Bronchial epithelial cell (primary cell): ENCODE measurements at regions not wholly inside any gene's neighbourhood (a gene's known extent, or its start where the extent isn't known, plus 50 kb on each side); places are given as distances from the start of the nearest gene placed in this dataset.

Source experiments
- DNase-seq: peaks from one replicate; pipeline ENCODE4 v3.0.0-alpha.2; 2010; ENCODE audit warnings: low read depth
- FAIRE-seq: peaks from 2 replicates; lab custom pipeline; 2011; peaks lifted over from hg19 to GRCh38; lab: Jason Lieb, UNC
- H3K27me3 ChIP-seq: 2 replicates; pipeline ENCODE4 v1.5.1; 2011; ENCODE audit warnings: low read length; ENCODE audit not compliant: control insufficient read depth, insufficient read depth
- H3K36me3 ChIP-seq: 2 replicates; pipeline ENCODE4 v1.5.1; 2011; ENCODE audit warnings: low read length; ENCODE audit not compliant: control insufficient read depth, insufficient read depth
- H3K4me3 ChIP-seq: 2 replicates; pipeline ENCODE4 v1.5.1; 2011; ENCODE audit warnings: mild to moderate bottlenecking, low read depth, low read length, control low read depth
- TF ChIP-seq, protein P1 (sequence below): IDR thresholded peaks from 2 replicates; pipeline ENCODE4 v1.5.1; 2011; ENCODE audit warnings: mild to moderate bottlenecking, moderate library complexity, low read length, control low read depth, inconsistent platforms; ENCODE audit not compliant: insufficient read depth, severe bottlenecking

DNA sequence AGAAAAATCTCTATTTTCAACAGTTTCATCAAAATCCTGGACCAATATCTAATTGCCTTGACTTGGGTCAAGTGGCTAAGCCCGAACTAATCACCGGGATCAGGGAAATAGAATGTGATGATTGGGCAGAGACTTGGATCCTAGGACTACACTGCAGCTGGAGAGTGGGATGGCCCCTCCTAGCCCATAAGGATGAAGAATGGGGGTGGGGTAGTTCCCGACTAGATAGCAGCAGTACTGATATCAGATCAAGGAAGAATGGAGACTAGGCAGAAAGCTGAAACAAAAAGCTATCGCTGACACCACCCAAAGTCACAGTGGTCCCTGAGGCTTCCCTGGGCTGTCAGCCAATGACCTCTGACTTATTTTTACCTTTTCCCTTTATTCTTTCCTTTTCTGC is 160.4 kb upstream of the PHYHIPL start:
- TF ChIP-seq, protein P1, sequence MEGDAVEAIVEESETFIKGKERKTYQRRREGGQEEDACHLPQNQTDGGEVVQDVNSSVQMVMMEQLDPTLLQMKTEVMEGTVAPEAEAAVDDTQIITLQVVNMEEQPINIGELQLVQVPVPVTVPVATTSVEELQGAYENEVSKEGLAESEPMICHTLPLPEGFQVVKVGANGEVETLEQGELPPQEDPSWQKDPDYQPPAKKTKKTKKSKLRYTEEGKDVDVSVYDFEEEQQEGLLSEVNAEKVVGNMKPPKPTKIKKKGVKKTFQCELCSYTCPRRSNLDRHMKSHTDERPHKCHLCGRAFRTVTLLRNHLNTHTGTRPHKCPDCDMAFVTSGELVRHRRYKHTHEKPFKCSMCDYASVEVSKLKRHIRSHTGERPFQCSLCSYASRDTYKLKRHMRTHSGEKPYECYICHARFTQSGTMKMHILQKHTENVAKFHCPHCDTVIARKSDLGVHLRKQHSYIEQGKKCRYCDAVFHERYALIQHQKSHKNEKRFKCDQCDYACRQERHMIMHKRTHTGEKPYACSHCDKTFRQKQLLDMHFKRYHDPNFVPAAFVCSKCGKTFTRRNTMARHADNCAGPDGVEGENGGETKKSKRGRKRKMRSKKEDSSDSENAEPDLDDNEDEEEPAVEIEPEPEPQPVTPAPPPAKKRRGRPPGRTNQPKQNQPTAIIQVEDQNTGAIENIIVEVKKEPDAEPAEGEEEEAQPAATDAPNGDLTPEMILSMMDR: no peak
- DNase-seq (no peak), FAIRE-seq (no peak)
- H3K36me3 ChIP-seq: no peaks in the 10 kb centered on the region
- no peaks in the 10 kb centered on the region for H3K27me3 ChIP-seq
- H3K4me3 ChIP-seq: no peak overlapping the region

DNA sequence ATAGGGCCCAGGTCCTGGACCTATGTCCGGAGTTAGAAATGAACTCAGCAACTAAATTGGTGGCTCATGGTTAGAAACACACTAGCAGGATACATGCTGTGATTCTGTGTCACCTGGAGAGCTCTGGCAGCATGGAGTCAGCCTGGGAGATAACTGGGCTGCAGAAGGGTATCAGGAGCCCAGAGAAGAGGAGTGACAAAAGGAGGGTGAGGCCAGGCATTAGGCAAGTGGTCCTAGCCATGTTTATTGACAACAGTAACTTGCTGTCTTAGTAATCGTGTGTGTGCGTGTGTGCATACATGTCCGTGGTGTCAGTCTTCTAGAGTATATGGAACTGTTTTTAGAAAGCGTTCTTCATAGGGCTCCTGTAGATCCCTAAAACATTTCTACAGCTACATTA is 157.5 kb upstream of the PHYHIPL start:
- no peak for DNase-seq
- H3K27me3 ChIP-seq: no peaks in the 10 kb centered on the region
- no peak for FAIRE-seq
- TF ChIP-seq, protein P1: no peak
- no peaks in the 10 kb centered on the region for H3K36me3 ChIP-seq
- H3K4me3 ChIP-seq: no peak overlapping the region

DNA sequence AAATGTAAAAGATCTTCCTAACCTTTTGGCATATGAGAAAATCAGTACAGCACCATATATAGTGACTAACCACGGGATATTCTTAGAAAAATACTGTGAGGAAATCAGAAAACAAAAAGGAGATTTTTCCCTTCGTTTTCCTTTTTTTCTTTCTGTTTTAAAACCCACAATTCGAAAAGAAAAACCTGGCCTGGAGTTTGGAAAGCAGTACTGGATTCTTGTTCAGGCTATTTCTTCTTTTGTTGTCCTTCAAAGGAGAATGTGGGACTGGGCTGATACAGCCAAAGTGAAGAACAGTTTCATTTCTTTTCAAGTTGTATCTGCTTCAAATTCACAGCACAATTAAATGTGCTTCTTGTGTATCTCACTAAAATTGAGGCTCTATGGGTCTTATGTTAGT is 156.8 kb upstream of the PHYHIPL start:
- H3K27me3 ChIP-seq: no peaks in the 10 kb centered on the region
- TF ChIP-seq, protein P1: no peak
- no peaks in the 10 kb centered on the region for H3K36me3 ChIP-seq
- FAIRE-seq (no peak), DNase-seq (no peak)
- no peak overlapping the region for H3K4me3 ChIP-seq

DNA sequence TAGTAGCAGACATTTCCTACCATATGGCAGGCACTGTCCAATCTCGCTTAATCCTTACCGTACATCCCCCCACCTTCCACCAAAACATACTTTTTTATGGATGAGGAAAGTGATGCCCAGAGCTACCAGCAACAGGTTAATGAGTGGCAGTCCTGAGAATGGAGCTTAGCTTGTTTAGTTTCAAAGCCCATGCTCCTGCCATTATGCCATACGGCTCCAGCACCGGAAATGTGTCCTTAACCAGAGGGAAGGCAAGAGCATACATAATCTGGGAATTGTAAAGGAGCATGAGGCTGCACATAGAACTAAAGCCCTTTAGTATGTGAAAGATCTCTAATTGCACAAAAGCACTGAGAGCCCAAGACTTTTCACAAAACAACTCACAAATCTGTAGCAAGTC is 155.9 kb upstream of the PHYHIPL start:
- Histone ChIP-seq H3K27me3 (no peaks in the 10 kb centered on the region), H3K4me3 (no peak overlapping the region), H3K36me3 (no peaks in the 10 kb centered on the region)
- DNase-seq: no peak
- TF ChIP-seq, protein P1: no peak
- FAIRE-seq: no peak

DNA sequence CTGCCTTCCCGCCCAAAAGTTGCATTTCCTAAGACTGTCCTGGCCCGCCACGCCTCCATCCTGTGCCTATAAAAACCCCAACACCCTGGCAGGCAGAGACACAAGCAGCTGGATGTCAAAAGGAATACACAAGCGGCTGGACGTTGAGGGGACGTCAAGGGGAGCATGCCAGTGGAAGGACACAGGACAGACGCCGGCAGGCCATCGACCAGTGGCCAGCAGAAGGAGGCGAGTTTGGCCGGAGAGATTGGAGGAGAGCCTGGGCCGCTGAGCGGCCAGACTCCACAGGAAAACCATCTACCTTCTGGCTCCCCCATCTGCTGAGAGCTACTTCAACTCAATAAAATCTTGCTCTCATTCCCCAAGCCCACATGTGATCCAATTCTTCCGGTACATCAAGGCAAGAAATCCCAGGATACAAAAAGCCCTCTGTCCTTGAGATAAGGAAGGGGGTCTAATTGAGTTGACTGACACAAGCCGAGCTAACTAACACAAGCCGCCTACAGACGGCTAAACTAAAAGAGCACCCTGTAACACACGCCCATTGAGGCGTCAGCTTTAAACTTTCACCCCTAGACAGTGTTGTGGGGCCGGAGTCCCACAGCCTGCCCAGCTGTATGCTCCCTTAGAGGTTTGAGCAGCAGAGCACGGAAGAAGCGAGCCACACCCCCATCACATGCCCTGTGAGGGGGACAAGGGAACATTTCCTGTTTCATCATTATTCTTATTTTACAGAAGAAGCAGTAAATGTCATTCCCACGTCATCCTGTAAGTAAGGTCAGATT is 150.3 kb upstream of the PHYHIPL start:
- DNase-seq: no peak
- no peaks in the 10 kb centered on the region for H3K36me3 ChIP-seq
- no peak for FAIRE-seq
- no peaks in the 10 kb centered on the region for H3K27me3 ChIP-seq
- TF ChIP-seq, protein P1: no peak
- no peak overlapping the region for H3K4me3 ChIP-seq
